ENCODE measurements at regions not wholly inside any gene's neighbourhood (a gene's known extent, or its start where the extent isn't known, plus 50 kb on each side); places are given as distances from the start of the nearest gene placed in this dataset.

GRCh38 chr7:86002858-86003257, 640.9 kb upstream of the GRM3 start:
- intact Hi-C loops (cut with DNase I), result no loop called here
- DNase-seq, result no peak
- no peak for ATAC-seq
- Histone ChIP-seq H3K9me3 (peaks cover 0 to 48% (median 17%) of the 10 kb centered on the region in 11 donors), H3K27me3 (no peaks in the 10 kb centered on the region), H3K4me1 (no peaks in the 10 kb centered on the region), H3K4me3 (no peak overlapping the region), H3K27ac (no peak overlapping the region), H3K36me3 (no peaks in the 10 kb centered on the region)
- TF ChIP-seq CTCF (IDR thresholded peaks at IDR 0.05), result no peak

- Histone ChIP-seq H3K4me3 (no peak overlapping the region), H3K27ac (no peak overlapping the region), H3K4me1 (no peaks in the 10 kb centered on the region), H3K9me3 (peaks cover 0 to 59% (median 14%) of the 10 kb centered on the region in 11 donors), H3K27me3 (no peaks in the 10 kb centered on the region), H3K36me3 (no peaks in the 10 kb centered on the region)
- ATAC-seq, result no peak
- intact Hi-C loops (cut with DNase I), result no loop called here
- no peak for TF ChIP-seq CTCF (IDR thresholded peaks at IDR 0.05)
- no peak for DNase-seq
Measured at GRCh38 chr7:85997515-85997914, 646.2 kb upstream of the GRM3 start.

- intact Hi-C loops (cut with DNase I), result no loop called here
- Histone ChIP-seq H3K27ac (no peak overlapping the region), H3K4me3 (no peak overlapping the region), H3K9me3 (peaks cover 0 to 35% (median 0%) of the 10 kb centered on the region in 11 donors), H3K27me3 (no peaks in the 10 kb centered on the region), H3K4me1 (no peaks in the 10 kb centered on the region), H3K36me3 (no peaks in the 10 kb centered on the region)
- ATAC-seq (no peak), DNase-seq (no peak)
- 67 to 79% methylated on average over 3 of the region's 3 CpGs for WGBS, 2 donors
- no peak for TF ChIP-seq CTCF (IDR thresholded peaks at IDR 0.05)
Measured at GRCh38 chr7:85995101-85995500, 648.6 kb upstream of the GRM3 start.

- peaks cover 0 to 7% (median 0%) of the 10 kb centered on the region in 11 donors for H3K9me3 ChIP-seq
- ATAC-seq (no peak), DNase-seq (no peak)
- WGBS, 2 donors, result 67 to 72% methylated on average over 1 of the region's 1 CpG
- H3K27me3 ChIP-seq, result no peaks in the 10 kb centered on the region
- H3K4me1 ChIP-seq, result no peaks in the 10 kb centered on the region
- H3K4me3 ChIP-seq, result no peak overlapping the region
- intact Hi-C loops (cut with DNase I), result no loop called here
- no peaks in the 10 kb centered on the region for H3K36me3 ChIP-seq
- TF ChIP-seq CTCF (IDR thresholded peaks at IDR 0.05), result no peak
- no peak overlapping the region for H3K27ac ChIP-seq
Measured at GRCh38 chr7:85980740-85981139, 663.0 kb upstream of the GRM3 start.

GRCh38 chr7:85974176-85974575, 669.5 kb upstream of the GRM3 start:
- WGBS, 2 donors, result 61 to 63% methylated on average over 1 of the region's 1 CpG
- no peaks in the 10 kb centered on the region for H3K4me1 ChIP-seq
- H3K27ac ChIP-seq, result no peak overlapping the region
- DNase-seq (no peak), ATAC-seq (no peak)
- TF ChIP-seq CTCF (IDR thresholded peaks at IDR 0.05), result no peak
- no peak overlapping the region for H3K4me3 ChIP-seq
- peaks cover 0 to 6% (median 0%) of the 10 kb centered on the region in 11 donors for H3K9me3 ChIP-seq
- no peaks in the 10 kb centered on the region for H3K36me3 ChIP-seq
- intact Hi-C loops (cut with DNase I), result no loop called here
- H3K27me3 ChIP-seq, result no peaks in the 10 kb centered on the region
